IPS-15b (cell line): ENCODE measurements at regions not wholly inside any gene's neighbourhood (a gene's known extent, or its start where the extent isn't known, plus 50 kb on each side); places are given as distances from the start of the nearest gene placed in this dataset.

Source experiments
- H3K27me3 ChIP-seq: one replicate; pipeline ENCODE4 v1.6.1; 2013; ENCODE audit warnings: low read length; ENCODE audit not compliant: control insufficient read depth, insufficient read depth
- H3K36me3 ChIP-seq: one replicate; pipeline ENCODE4 v1.6.1; 2013; ENCODE audit warnings: low read length; ENCODE audit not compliant: control insufficient read depth, insufficient read depth
- H3K4me1 ChIP-seq: one replicate; pipeline ENCODE4 v1.6.1; 2013; ENCODE audit warnings: mild to moderate bottlenecking, low read length; ENCODE audit not compliant: control insufficient read depth, insufficient read depth
- H3K4me3 ChIP-seq: one replicate; pipeline ENCODE4 v1.5.1; 2013; ENCODE audit warnings: low read depth, low read length
- H3K9ac ChIP-seq: one replicate; pipeline ENCODE4 v1.6.1; 2013; ENCODE audit warnings: low read depth, mild to moderate bottlenecking, low read length
- H3K9me3 ChIP-seq: one replicate; pipeline ENCODE4 v1.6.1; 2013; ENCODE audit warnings: mild to moderate bottlenecking, low read length; ENCODE audit not compliant: control insufficient read depth, insufficient read depth

GRCh38 chr5:167232675-167233311 lies 1058.7 kb upstream of the WWC1 start:
- H3K27me3 ChIP-seq, result no peaks in the 10 kb centered on the region
- no peak overlapping the region for H3K4me3 ChIP-seq
- H3K4me1 ChIP-seq, result no peaks in the 10 kb centered on the region
- H3K9me3 ChIP-seq, result peaks cover 2% of the 10 kb centered on the region
- no peaks in the 10 kb centered on the region for H3K36me3 ChIP-seq
- H3K9ac ChIP-seq, result no peak overlapping the region

- Histone ChIP-seq H3K36me3 (no peaks in the 10 kb centered on the region), H3K4me1 (no peaks in the 10 kb centered on the region), H3K9me3 (peaks cover 2% of the 10 kb centered on the region), H3K9ac (no peak overlapping the region), H3K4me3 (no peak overlapping the region), H3K27me3 (no peaks in the 10 kb centered on the region)
Observed at GRCh38 chr5:167233507-167234220, 1057.8 kb upstream of the WWC1 start.

GRCh38 chr5:167241436-167242067 lies 1049.9 kb upstream of the WWC1 start:
- no peaks in the 10 kb centered on the region for H3K4me1 ChIP-seq

GRCh38 chr5:167242701-167243100 lies 1048.7 kb upstream of the WWC1 start:
- H3K9me3 ChIP-seq, result no peaks in the 10 kb centered on the region
- no peak overlapping the region for H3K9ac ChIP-seq
- no peak overlapping the region for H3K4me3 ChIP-seq
- no peaks in the 10 kb centered on the region for H3K27me3 ChIP-seq
- H3K4me1 ChIP-seq, result no peaks in the 10 kb centered on the region
- no peaks in the 10 kb centered on the region for H3K36me3 ChIP-seq

More at GRCh38 chr5:167241436-167242067, 1049.9 kb upstream of the WWC1 start:
- Histone ChIP-seq H3K9me3 (no peaks in the 10 kb centered on the region), H3K4me3 (no peak overlapping the region), H3K9ac (no peak overlapping the region), H3K27me3 (no peaks in the 10 kb centered on the region), H3K36me3 (no peaks in the 10 kb centered on the region)

GRCh38 chr5:167243463-167243862 lies 1048.0 kb upstream of the WWC1 start:
- H3K9ac ChIP-seq, result no peak overlapping the region
- H3K36me3 ChIP-seq, result no peaks in the 10 kb centered on the region
- no peaks in the 10 kb centered on the region for H3K4me1 ChIP-seq
- no peak overlapping the region for H3K4me3 ChIP-seq
- H3K27me3 ChIP-seq, result no peaks in the 10 kb centered on the region
- no peaks in the 10 kb centered on the region for H3K9me3 ChIP-seq

- no peak overlapping the region for H3K9ac ChIP-seq
- no peaks in the 10 kb centered on the region for H3K36me3 ChIP-seq
- H3K4me3 ChIP-seq, result no peak overlapping the region
- H3K9me3 ChIP-seq, result no peaks in the 10 kb centered on the region
- H3K4me1 ChIP-seq, result no peaks in the 10 kb centered on the region
- no peaks in the 10 kb centered on the region for H3K27me3 ChIP-seq
Observed at GRCh38 chr5:167244583-167244982, 1046.9 kb upstream of the WWC1 start.

- Histone ChIP-seq H3K9ac (no peak overlapping the region), H3K4me1 (no peaks in the 10 kb centered on the region), H3K36me3 (no peaks in the 10 kb centered on the region), H3K27me3 (no peaks in the 10 kb centered on the region), H3K9me3 (no peaks in the 10 kb centered on the region), H3K4me3 (no peak overlapping the region)
Observed at GRCh38 chr5:167245868-167246267, 1045.6 kb upstream of the WWC1 start.

- Histone ChIP-seq H3K4me3 (no peak overlapping the region), H3K9me3 (no peaks in the 10 kb centered on the region), H3K27me3 (no peaks in the 10 kb centered on the region), H3K4me1 (no peaks in the 10 kb centered on the region), H3K36me3 (no peaks in the 10 kb centered on the region), H3K9ac (no peak overlapping the region)
Observed at GRCh38 chr5:167247816-167248215, 1043.6 kb upstream of the WWC1 start.

GRCh38 chr5:167248257-167248656 lies 1043.2 kb upstream of the WWC1 start:
- H3K9me3 ChIP-seq, result no peaks in the 10 kb centered on the region

GRCh38 chr5:167250996-167251395 lies 1040.4 kb upstream of the WWC1 start:
- no peaks in the 10 kb centered on the region for H3K27me3 ChIP-seq
- peaks cover 10% of the 10 kb centered on the region for H3K4me1 ChIP-seq
- no peaks in the 10 kb centered on the region for H3K36me3 ChIP-seq
- no peak overlapping the region for H3K9ac ChIP-seq
- H3K9me3 ChIP-seq, result no peaks in the 10 kb centered on the region
- H3K4me3 ChIP-seq, result no peak overlapping the region

More at GRCh38 chr5:167248257-167248656, 1043.2 kb upstream of the WWC1 start:
- Histone ChIP-seq H3K4me1 (no peaks in the 10 kb centered on the region), H3K27me3 (no peaks in the 10 kb centered on the region), H3K9ac (no peak overlapping the region), H3K4me3 (no peak overlapping the region), H3K36me3 (no peaks in the 10 kb centered on the region)

GRCh38 chr5:167254132-167254531 lies 1037.3 kb upstream of the WWC1 start:
- Histone ChIP-seq H3K9ac (no peak overlapping the region), H3K9me3 (no peaks in the 10 kb centered on the region), H3K4me3 (no peak overlapping the region), H3K36me3 (no peaks in the 10 kb centered on the region), H3K4me1 (peaks cover 10% of the 10 kb centered on the region), H3K27me3 (no peaks in the 10 kb centered on the region)

GRCh38 chr5:167255926-167256325 lies 1035.5 kb upstream of the WWC1 start:
- Histone ChIP-seq H3K9me3 (no peaks in the 10 kb centered on the region), H3K4me3 (no peak overlapping the region), H3K27me3 (no peaks in the 10 kb centered on the region), H3K36me3 (no peaks in the 10 kb centered on the region), H3K4me1 (peaks cover 10% of the 10 kb centered on the region), H3K9ac (no peak overlapping the region)
